ENCODE measurements at regions not wholly inside any gene's neighbourhood (a gene's known extent, or its start where the extent isn't known, plus 50 kb on each side); places are given as distances from the start of the nearest gene placed in this dataset.
"Not testable (repeated sequence)": the region's sequence is repeated elsewhere in the genome, so short reads cannot be mapped to it uniquely, and the experiment has no call there.

GRCh38 chr7:405489-406211, 114.0 kb downstream of the PDGFA start:
- Mint-ChIP-seq H3K9me3 (peaks cover 0 to 4% (median 0%) of the 10 kb centered on the region in 6 donors), H3K36me3 (no peaks in the 10 kb centered on the region), H3K4me3 (no peak overlapping the region), H3K4me1 (no peaks in the 10 kb centered on the region), H3K27ac (no peak overlapping the region), H3K27me3 (ENCODE audit: low read depth in 3 of 3) (peaks cover 3 to 8% (median 5%) of the 10 kb centered on the region in 3 donors)
- no peak for DNase-seq

DNA sequence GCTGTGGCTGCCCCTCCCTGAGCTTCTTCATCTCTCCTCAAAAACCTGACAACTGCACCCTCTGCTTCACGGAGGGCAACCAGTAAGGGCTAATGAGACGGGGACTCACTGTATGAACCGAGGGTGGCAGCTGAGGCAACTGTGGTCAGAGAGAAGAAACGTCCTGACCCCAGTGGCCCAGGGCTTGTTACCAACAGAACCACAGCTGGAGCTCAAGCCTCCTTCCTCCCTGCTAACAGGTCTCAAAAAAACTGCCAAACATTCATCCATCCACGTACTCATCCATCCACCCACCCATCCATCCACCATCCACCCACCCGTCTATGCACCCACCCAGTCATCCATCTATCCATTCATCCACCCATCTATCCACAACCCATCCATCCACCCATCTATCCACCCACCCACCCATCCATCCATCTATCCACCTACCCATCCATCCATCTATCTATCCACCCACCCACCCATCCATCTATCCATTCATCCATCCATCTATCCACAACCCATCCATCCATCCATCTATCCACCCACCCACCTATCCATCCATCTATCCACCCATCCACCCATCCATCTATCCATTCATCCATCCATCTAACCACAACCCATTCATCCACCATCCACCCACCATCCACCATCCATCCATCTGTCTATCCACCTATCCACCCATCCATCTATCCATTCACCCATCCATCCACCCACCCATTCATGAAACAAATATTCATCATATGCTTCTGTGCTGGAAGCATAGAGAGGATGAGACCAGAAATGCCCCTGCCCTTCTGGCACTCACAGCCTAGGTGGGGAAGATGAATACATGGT, 111.7 kb downstream of the PDGFA start:
- DNase-seq: no peak
- Mint-ChIP-seq H3K9me3 (no peaks in the 10 kb centered on the region), H3K27ac (no peak overlapping the region), H3K36me3 (no peaks in the 10 kb centered on the region), H3K27me3 (ENCODE audit: low read depth in 3 of 3) (peaks cover 4 to 5% (median 4%) of the 10 kb centered on the region in 3 donors), H3K4me3 (no peak overlapping the region), H3K4me1 (no peaks in the 10 kb centered on the region)

- Mint-ChIP-seq H3K9me3 (no peaks in the 10 kb centered on the region), H3K4me3 (no peak overlapping the region), H3K27ac (no peak overlapping the region), H3K36me3 (no peaks in the 10 kb centered on the region), H3K4me1 (no peaks in the 10 kb centered on the region), H3K27me3 (ENCODE audit: low read depth in 3 of 3) (peaks cover 4 to 5% (median 4%) of the 10 kb centered on the region in 3 donors)
- no peak for DNase-seq
Measured at GRCh38 chr7:408751-409311, 110.8 kb downstream of the PDGFA start.

- H3K9me3 Mint-ChIP-seq: no peaks in the 10 kb centered on the region
Measured at GRCh38 chr7:409339-410281, 110.0 kb downstream of the PDGFA start.

GRCh38 chr7:410395-410910, 109.2 kb downstream of the PDGFA start:
- no peak overlapping the region for H3K4me3 Mint-ChIP-seq
- H3K9me3 Mint-ChIP-seq: no peaks in the 10 kb centered on the region
- no peaks in the 10 kb centered on the region for H3K36me3 Mint-ChIP-seq
- H3K4me1 Mint-ChIP-seq: no peaks in the 10 kb centered on the region
- H3K27me3 Mint-ChIP-seq (ENCODE audit: low read depth in 3 of 3): peaks cover 2 to 5% (median 4%) of the 10 kb centered on the region in 3 donors
- H3K27ac Mint-ChIP-seq: no peak overlapping the region
- DNase-seq: no peak

More at GRCh38 chr7:409339-410281, 110.0 kb downstream of the PDGFA start:
- Mint-ChIP-seq H3K27me3 (ENCODE audit: low read depth in 3 of 3) (peaks cover 3 to 5% (median 4%) of the 10 kb centered on the region in 3 donors), H3K4me1 (no peaks in the 10 kb centered on the region), H3K27ac (no peak overlapping the region), H3K4me3 (no peak overlapping the region), H3K36me3 (no peaks in the 10 kb centered on the region)
- no peak for DNase-seq

- not testable (repeated sequence) for H3K36me3 Mint-ChIP-seq; H3K9me3 Mint-ChIP-seq; DNase-seq; H3K4me1 Mint-ChIP-seq; H3K4me3 Mint-ChIP-seq; H3K27ac Mint-ChIP-seq; H3K27me3 Mint-ChIP-seq (ENCODE audit: low read depth in 3 of 3)
Measured at GRCh38 chr7:411116-411515, 108.5 kb downstream of the PDGFA start.

DNA sequence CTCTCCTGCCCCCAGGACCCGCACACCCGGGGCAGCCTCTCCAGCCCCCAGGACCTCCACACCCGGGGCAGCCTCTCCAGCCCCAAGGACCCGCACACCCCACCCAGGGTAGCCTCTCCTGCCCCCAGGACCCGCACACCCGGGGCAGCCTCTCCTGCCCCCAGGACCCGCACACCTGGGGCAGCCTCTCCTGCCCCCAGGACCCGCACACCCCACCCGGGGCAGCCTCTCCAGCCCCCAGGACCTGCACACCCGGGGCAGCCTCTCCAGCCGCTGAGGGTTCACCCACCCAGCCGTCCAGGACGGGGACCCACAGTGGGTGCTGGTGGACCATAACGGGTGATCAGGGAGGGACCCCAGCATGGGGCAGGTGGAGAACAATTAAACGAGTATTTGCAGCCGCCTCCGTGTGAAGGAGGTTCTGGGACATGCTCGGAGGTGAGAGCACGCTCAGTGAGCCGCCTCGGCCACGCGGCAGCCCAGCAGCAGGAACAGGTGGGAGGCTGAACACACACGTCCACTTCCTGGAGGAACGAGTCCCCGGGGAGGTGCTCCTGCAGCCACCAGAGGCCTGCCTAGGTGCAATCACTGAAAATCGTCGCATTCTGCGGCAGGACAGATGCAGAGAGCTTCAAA, 107.9 kb downstream of the PDGFA start:
- DNase-seq: no peak
- H3K27ac Mint-ChIP-seq: no peak overlapping the region
- peaks cover under 1 to 5% (median 2%) of the 10 kb centered on the region in 3 donors for H3K27me3 Mint-ChIP-seq (ENCODE audit: low read depth in 3 of 3)
- no peaks in the 10 kb centered on the region for H3K36me3 Mint-ChIP-seq
- no peak overlapping the region for H3K4me3 Mint-ChIP-seq
- H3K4me1 Mint-ChIP-seq: no peaks in the 10 kb centered on the region
- no peaks in the 10 kb centered on the region for H3K9me3 Mint-ChIP-seq

- no peak overlapping the region for H3K4me3 Mint-ChIP-seq
- H3K9me3 Mint-ChIP-seq: no peaks in the 10 kb centered on the region
Measured at GRCh38 chr7:412313-412710, 107.3 kb downstream of the PDGFA start.

DNA sequence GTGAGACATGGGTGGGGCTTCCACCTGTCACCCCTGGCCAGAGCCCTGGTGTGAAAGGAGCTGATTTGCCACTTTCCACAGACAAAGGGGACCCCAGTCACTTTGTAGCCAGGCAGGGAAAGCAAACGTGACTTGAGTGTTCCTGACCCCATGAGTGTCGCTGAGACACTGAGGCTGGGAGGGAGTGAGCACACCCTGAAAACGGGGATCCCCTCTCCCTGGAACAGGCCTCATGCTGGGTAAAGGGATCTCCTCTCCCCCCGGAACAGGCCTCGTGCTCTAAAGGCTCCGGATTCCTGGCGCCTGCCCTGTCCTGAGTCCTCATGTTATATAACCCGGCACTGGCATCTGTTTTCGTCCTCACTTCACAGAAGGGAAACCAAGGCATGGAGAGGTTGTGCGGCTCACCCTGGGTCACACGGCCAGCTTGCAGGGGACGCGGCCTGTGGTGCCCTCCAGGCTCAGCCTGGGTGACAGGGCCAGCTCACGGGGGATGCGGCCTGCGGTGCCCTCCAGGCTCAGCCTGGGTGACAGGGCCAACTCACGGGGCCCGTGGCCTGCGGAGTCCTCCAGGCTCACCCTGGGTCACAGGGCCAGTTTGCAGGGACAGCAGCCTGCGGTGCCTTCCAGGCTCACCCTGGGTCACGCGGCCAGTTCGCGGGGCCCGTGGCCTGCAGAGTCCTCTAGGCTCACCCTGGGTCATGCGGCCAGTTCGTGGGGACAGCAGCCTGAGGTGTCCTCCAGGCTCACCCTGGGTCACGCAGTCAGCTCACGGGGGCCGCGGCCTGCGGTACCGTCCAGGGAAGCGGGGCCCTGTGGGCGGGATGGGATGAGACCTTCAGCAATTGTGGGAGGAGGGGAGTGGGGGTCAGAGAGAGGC, 104.7 kb downstream of the PDGFA start:
- peaks cover 0 to 4% (median 3%) of the 10 kb centered on the region in 3 donors for H3K27me3 Mint-ChIP-seq (ENCODE audit: low read depth in 3 of 3)
- DNase-seq: no peak
- H3K4me1 Mint-ChIP-seq: no peaks in the 10 kb centered on the region
- H3K36me3 Mint-ChIP-seq: peaks cover 0 to 3% (median 0%) of the 10 kb centered on the region in 3 donors
- H3K9me3 Mint-ChIP-seq: peaks cover 0 to 6% (median under 1%) of the 10 kb centered on the region in 6 donors
- no peak overlapping the region for H3K4me3 Mint-ChIP-seq
- H3K27ac Mint-ChIP-seq: no peak overlapping the region

More at GRCh38 chr7:412313-412710, 107.3 kb downstream of the PDGFA start:
- DNase-seq: no peak
- no peak overlapping the region for H3K27ac Mint-ChIP-seq
- no peaks in the 10 kb centered on the region for H3K4me1 Mint-ChIP-seq
- no peaks in the 10 kb centered on the region for H3K36me3 Mint-ChIP-seq
- H3K27me3 Mint-ChIP-seq (ENCODE audit: low read depth in 3 of 3): peaks cover 0 to 5% (median 0%) of the 10 kb centered on the region in 3 donors

- Mint-ChIP-seq H3K27me3 (ENCODE audit: low read depth in 3 of 3) (peaks cover 0 to 4% (median 3%) of the 10 kb centered on the region in 3 donors), H3K4me3 (no peak overlapping the region), H3K27ac (no peak overlapping the region), H3K9me3 (peaks cover 0 to 6% (median under 1%) of the 10 kb centered on the region in 6 donors), H3K4me1 (no peaks in the 10 kb centered on the region), H3K36me3 (peaks cover 0 to 3% (median 0%) of the 10 kb centered on the region in 3 donors)
- DNase-seq: no peak
Measured at GRCh38 chr7:415646-416525, 103.8 kb downstream of the PDGFA start.

Measured in immature natural killer cell (primary cell).